ENCODE measurements at regions not wholly inside any gene's neighbourhood (a gene's known extent, or its start where the extent isn't known, plus 50 kb on each side); places are given as distances from the start of the nearest gene placed in this dataset.

DNA sequence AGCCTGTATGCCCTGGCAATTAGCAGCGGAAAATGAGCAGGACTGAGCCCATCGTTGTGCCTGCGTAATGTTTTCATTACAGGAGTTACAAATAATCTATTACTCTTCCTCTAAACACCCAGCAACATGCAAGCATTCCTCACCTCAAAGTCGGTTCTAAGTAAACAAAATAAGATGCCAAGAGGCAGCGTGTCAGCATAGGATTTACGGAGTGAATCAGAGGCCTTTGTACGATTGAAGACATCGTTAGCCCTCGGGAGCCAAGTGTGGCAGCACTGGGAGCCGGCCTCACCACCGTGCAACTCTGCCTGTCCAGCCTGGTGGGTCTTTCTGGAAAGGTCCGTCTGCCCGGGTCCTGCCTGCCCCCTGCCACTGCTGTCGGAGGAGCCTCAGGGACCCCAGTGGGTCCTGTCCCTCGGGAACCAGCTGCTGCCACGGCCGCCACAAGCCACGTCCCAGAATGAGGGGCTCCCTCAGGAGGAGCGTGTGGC lies 80.1 kb upstream of the CTDP1 start:
- ChIA-PET POLR2A (ENCODE audit: low non-redundant PET) (no interaction called here), CTCF (no interaction called here)
- H3K27me3 ChIP-seq (replicated peaks; ENCODE audit: insufficient read depth, low read depth, low read length, poor library complexity): peaks cover 25% of the 10 kb centered on the region
- intact Hi-C loops (cut with micrococcal nuclease; ENCODE audit: unreplicated experiment): no loop called here
- H3K36me3 ChIP-seq (ENCODE audit: insufficient read depth, low read length, poor library complexity, severe bottlenecking): no peaks in the 10 kb centered on the region
- H3K4me3 ChIP-seq (ENCODE audit: low read depth, low read length, poor library complexity, severe bottlenecking): no peak overlapping the region
- H3K4me1 ChIP-seq (ENCODE audit: insufficient read depth, low read length, poor library complexity, severe bottlenecking): no peaks in the 10 kb centered on the region
- no peak for TF ChIP-seq EZH2 (IDR thresholded peaks at IDR 0.05; ENCODE audit: borderline replicate concordance, low read depth, low read length, poor library complexity, severe bottlenecking)
- TF ChIP-seq, protein P1, sequence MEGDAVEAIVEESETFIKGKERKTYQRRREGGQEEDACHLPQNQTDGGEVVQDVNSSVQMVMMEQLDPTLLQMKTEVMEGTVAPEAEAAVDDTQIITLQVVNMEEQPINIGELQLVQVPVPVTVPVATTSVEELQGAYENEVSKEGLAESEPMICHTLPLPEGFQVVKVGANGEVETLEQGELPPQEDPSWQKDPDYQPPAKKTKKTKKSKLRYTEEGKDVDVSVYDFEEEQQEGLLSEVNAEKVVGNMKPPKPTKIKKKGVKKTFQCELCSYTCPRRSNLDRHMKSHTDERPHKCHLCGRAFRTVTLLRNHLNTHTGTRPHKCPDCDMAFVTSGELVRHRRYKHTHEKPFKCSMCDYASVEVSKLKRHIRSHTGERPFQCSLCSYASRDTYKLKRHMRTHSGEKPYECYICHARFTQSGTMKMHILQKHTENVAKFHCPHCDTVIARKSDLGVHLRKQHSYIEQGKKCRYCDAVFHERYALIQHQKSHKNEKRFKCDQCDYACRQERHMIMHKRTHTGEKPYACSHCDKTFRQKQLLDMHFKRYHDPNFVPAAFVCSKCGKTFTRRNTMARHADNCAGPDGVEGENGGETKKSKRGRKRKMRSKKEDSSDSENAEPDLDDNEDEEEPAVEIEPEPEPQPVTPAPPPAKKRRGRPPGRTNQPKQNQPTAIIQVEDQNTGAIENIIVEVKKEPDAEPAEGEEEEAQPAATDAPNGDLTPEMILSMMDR (conservative IDR thresholded peaks at IDR 0.05; ENCODE audit: low read depth, low read length): no peak
- no TSS peak for BruUV-seq (replicated peaks)
- no peak for DNase-seq (ENCODE audit: low spot score)
- no peaks in the 10 kb centered on the region for H3K9me3 ChIP-seq (ENCODE audit: low read depth, low read length, poor library complexity, severe bottlenecking)
- H3K27ac ChIP-seq (ENCODE audit: low read depth, low read length, poor library complexity, severe bottlenecking): no peak overlapping the region

DNA sequence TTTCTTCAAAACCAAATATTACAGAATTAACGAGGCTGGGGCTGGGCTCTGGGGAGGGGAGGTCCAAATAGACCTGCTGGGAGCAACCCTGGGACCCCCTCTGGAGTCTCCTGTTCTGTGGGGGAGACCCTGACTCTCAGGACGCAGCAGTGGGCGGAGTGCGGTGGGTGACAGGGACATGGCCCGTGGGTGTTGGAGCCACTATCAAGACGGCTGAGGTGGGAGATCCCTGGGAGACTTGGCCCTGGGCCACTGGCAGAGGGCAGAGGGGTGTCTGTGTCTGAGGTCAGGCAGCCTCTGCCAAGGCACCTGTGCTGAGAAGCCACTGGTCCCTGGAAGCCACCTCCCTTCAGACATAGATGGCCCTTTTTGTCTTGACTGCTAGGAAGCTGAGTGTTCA lies 79.5 kb upstream of the CTDP1 start:
- Histone ChIP-seq H3K36me3 (ENCODE audit: insufficient read depth, low read length, poor library complexity, severe bottlenecking) (no peaks in the 10 kb centered on the region), H3K4me1 (ENCODE audit: insufficient read depth, low read length, poor library complexity, severe bottlenecking) (no peaks in the 10 kb centered on the region), H3K4me3 (ENCODE audit: low read depth, low read length, poor library complexity, severe bottlenecking) (no peak overlapping the region), H3K27ac (ENCODE audit: low read depth, low read length, poor library complexity, severe bottlenecking) (no peak overlapping the region), H3K9me3 (ENCODE audit: low read depth, low read length, poor library complexity, severe bottlenecking) (no peaks in the 10 kb centered on the region), H3K27me3 (replicated peaks; ENCODE audit: insufficient read depth, low read depth, low read length, poor library complexity) (peaks cover 19% of the 10 kb centered on the region)
- DNase-seq (ENCODE audit: low spot score): no peak
- ChIA-PET POLR2A (ENCODE audit: low non-redundant PET) (no interaction called here), CTCF (no interaction called here)
- no TSS peak for BruUV-seq (replicated peaks)
- intact Hi-C loops (cut with micrococcal nuclease; ENCODE audit: unreplicated experiment): no loop called here
- TF ChIP-seq EZH2 (IDR thresholded peaks at IDR 0.05; ENCODE audit: borderline replicate concordance, low read depth, low read length, poor library complexity, severe bottlenecking): no peak
- TF ChIP-seq, protein P1 (conservative IDR thresholded peaks at IDR 0.05; ENCODE audit: low read depth, low read length): no peak

DNA sequence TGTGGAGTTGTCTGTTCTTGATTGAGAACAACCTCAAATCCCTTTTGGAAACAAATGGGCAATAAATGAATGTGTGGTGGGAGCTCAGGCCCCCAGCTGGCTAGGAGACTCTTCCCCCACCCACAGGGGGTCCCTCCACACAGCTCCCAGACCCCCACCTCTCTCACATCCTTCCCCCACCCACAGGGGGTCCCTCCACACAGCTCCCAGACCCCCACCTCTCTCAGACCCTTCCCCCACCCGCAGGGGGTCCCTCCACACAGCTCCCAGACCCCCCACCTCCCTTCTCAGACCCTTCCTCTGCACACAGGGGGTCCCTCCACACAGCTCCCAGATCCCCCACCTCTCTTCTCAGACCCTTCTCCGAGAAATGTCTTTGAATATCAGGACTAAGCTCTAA lies 79.0 kb upstream of the CTDP1 start:
- H3K4me3 ChIP-seq (ENCODE audit: low read depth, low read length, poor library complexity, severe bottlenecking): no peak overlapping the region
- H3K27ac ChIP-seq (ENCODE audit: low read depth, low read length, poor library complexity, severe bottlenecking): no peak overlapping the region
- no peaks in the 10 kb centered on the region for H3K9me3 ChIP-seq (ENCODE audit: low read depth, low read length, poor library complexity, severe bottlenecking)
- intact Hi-C loops (cut with micrococcal nuclease; ENCODE audit: unreplicated experiment): no loop called here
- BruUV-seq (replicated peaks): no TSS peak
- TF ChIP-seq, protein P1 (conservative IDR thresholded peaks at IDR 0.05; ENCODE audit: low read depth, low read length): no peak
- H3K4me1 ChIP-seq (ENCODE audit: insufficient read depth, low read length, poor library complexity, severe bottlenecking): no peaks in the 10 kb centered on the region
- ChIA-PET CTCF (no interaction called here), POLR2A (ENCODE audit: low non-redundant PET) (interaction anchor here (0.6 kb wide), 1 partner anchor 575 kb away, joined by 3 read pairs; no protein-coding TSS in a partner anchor)
- H3K27me3 ChIP-seq (replicated peaks; ENCODE audit: insufficient read depth, low read depth, low read length, poor library complexity): peaks cover 14% of the 10 kb centered on the region
- no peaks in the 10 kb centered on the region for H3K36me3 ChIP-seq (ENCODE audit: insufficient read depth, low read length, poor library complexity, severe bottlenecking)
- DNase-seq (ENCODE audit: low spot score): no peak
